Panc1 (cell line): ENCODE measurements at regions not wholly inside any gene's neighbourhood (a gene's known extent, or its start where the extent isn't known, plus 50 kb on each side); places are given as distances from the start of the nearest gene placed in this dataset.

Source experiments
- ATAC-seq: fragments of 200-7000 bp; cut with Tn5 transposase; 2 replicates; pipeline ENCODE4 v1.9.1; 2020; ENCODE audit warnings: mild to moderate bottlenecking, moderate library complexity
- BruUV-seq: library from RNA; stranded (reverse); fragments of 400-500 nt; replicated peaks from 2 replicates; lab custom pipeline; 2021; lab: Mats Ljungman, UMichigan
- CTCF ChIA-PET: fragments of 300-600 bp; sonication (Branson Sonifier 250); formaldehyde crosslinking; loops from one replicate; lab custom pipeline; 2022; ENCODE audit warnings: antibody characterized with exemption; lab: Charles Lee
- POLR2A ChIA-PET: fragments of 300-600 bp; sonication (Branson Sonifier 250); formaldehyde crosslinking; loops from one replicate; lab custom pipeline; 2022; ENCODE audit warnings: antibody characterized with exemption; lab: Charles Lee
- DNase-seq: peaks from one replicate; pipeline ENCODE4 v3.0.0-alpha.2; 2010; ENCODE audit warnings: low read depth, low spot score
- H3K27ac ChIP-seq: 2 replicates; pipeline ENCODE4 v1.5.1; 2011; ENCODE audit warnings: mild to moderate bottlenecking, low read length, inconsistent platforms
- H3K27me3 ChIP-seq: fragments of 200-500 bp; sonication (Bioruptor generic); 2 replicates; pipeline ENCODE4 v1.6.0; 2014; ENCODE audit warnings: low read length, inconsistent platforms; ENCODE audit not compliant: control insufficient read depth, insufficient read depth
- H3K36me3 ChIP-seq: fragments of 200-500 bp; sonication (Bioruptor generic); 2 replicates; pipeline ENCODE4 v1.5.1; 2014; ENCODE audit warnings: inconsistent platforms, mild to moderate bottlenecking, low read length, moderate library complexity; ENCODE audit not compliant: control insufficient read depth, insufficient read depth
- H3K4me1 ChIP-seq: 2 replicates; pipeline ENCODE4 v1.5.1; 2011; ENCODE audit warnings: inconsistent platforms, mild to moderate bottlenecking, low read length, moderate library complexity; ENCODE audit not compliant: control insufficient read depth, insufficient read depth
- H3K4me3 ChIP-seq, 2 experiments: 2 replicates each; pipeline ENCODE4 v1.5.1; 2011 to 2012; ENCODE audit warnings: low read depth in 2 of 2, low read length in 2 of 2, mild to moderate bottlenecking in 2 of 2, inconsistent platforms in 1 of 2, moderate library complexity in 1 of 2
- H3K9me3 ChIP-seq: fragments of 200-500 bp; sonication (Bioruptor generic); 2 replicates; pipeline ENCODE4 v1.5.1; 2014; ENCODE audit warnings: low read depth, mild to moderate bottlenecking, inconsistent platforms, low read length, moderate library complexity; ENCODE audit not compliant: control insufficient read depth, insufficient read depth
- POLR2AphosphoS5 ChIP-seq: IDR thresholded peaks from 2 replicates; pipeline ENCODE4 v1.6.1; 2012; ENCODE audit warnings: mild to moderate bottlenecking, low read depth, low read length, moderate library complexity
- SIN3A ChIP-seq: IDR thresholded peaks from 2 replicates; pipeline ENCODE4 v1.6.1; 2012; ENCODE audit warnings: low read depth, mild to moderate bottlenecking, low read length, moderate library complexity, borderline replicate concordance; ENCODE audit not compliant: insufficient read depth
- TCF7L2 ChIP-seq: IDR thresholded peaks from 2 replicates; pipeline ENCODE4 v1.6.1; 2011; ENCODE audit warnings: mild to moderate bottlenecking, low read depth, low read length, inconsistent platforms
- in situ Hi-C: cut with HindIII; loops from 2 replicates; pipeline ENCODE4 v1.10.0; 2016; ENCODE audit warnings: low sequenced_read_pairs, low pct_unique_long_range_greater_than_20kb
- intact Hi-C: fragments of 100-400 bp; cut with micrococcal nuclease; formaldehyde crosslinking; loops from one replicate; pipeline ENCODE4 v1.10.0; 2022; ENCODE audit not compliant: unreplicated experiment
- TF ChIP-seq, protein P1 (sequence below): fragments of 450-650 bp; IDR thresholded peaks from 2 replicates; pipeline ENCODE4 v1.5.1; 2017; ENCODE audit warnings: mild to moderate bottlenecking
- TF ChIP-seq, protein P2 (sequence below), 2 experiments: IDR thresholded peaks; 2 replicates each; pipeline ENCODE4 v1.6.1; 2011 to 2012; ENCODE audit warnings: low read depth in 2 of 2, control low read depth in 1 of 2, low read length in 1 of 2, mild to moderate bottlenecking in 1 of 2, moderate library complexity in 1 of 2; ENCODE audit not compliant: insufficient read depth in 1 of 2

DNA sequence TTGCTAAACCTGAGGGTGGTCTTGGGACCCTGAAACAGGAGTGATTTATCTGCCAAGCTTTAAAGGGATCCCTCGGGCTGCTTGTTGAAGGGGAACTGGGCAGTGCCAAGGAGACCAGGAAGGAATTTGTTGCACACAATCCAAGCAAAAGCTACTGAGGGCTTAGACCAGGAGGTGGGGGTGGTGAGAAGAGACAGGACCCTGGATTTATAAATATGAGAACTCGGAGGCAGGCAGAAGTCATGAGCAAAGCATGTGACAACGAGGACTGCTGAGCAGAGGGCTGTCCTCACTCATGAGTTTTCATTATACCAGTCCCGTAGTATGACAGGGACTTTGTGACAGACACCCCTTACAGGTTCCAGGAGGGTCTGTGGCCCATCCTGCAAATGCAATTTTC is 237.3 kb downstream of the DRD1 start:
- ATAC-seq (no peak), DNase-seq (no peak)
- intact Hi-C loops, result no loop called here
- no TSS peak for BruUV-seq
- POLR2A ChIA-PET, result no interaction called here
- no peak overlapping the region for H3K4me3 ChIP-seq
- no peaks in the 10 kb centered on the region for H3K27me3 ChIP-seq
- CTCF ChIA-PET, result no interaction called here
- no peak overlapping the region for H3K27ac ChIP-seq
- TF ChIP-seq, protein P1, sequence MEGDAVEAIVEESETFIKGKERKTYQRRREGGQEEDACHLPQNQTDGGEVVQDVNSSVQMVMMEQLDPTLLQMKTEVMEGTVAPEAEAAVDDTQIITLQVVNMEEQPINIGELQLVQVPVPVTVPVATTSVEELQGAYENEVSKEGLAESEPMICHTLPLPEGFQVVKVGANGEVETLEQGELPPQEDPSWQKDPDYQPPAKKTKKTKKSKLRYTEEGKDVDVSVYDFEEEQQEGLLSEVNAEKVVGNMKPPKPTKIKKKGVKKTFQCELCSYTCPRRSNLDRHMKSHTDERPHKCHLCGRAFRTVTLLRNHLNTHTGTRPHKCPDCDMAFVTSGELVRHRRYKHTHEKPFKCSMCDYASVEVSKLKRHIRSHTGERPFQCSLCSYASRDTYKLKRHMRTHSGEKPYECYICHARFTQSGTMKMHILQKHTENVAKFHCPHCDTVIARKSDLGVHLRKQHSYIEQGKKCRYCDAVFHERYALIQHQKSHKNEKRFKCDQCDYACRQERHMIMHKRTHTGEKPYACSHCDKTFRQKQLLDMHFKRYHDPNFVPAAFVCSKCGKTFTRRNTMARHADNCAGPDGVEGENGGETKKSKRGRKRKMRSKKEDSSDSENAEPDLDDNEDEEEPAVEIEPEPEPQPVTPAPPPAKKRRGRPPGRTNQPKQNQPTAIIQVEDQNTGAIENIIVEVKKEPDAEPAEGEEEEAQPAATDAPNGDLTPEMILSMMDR, result no peak
- TF ChIP-seq, protein P2, sequence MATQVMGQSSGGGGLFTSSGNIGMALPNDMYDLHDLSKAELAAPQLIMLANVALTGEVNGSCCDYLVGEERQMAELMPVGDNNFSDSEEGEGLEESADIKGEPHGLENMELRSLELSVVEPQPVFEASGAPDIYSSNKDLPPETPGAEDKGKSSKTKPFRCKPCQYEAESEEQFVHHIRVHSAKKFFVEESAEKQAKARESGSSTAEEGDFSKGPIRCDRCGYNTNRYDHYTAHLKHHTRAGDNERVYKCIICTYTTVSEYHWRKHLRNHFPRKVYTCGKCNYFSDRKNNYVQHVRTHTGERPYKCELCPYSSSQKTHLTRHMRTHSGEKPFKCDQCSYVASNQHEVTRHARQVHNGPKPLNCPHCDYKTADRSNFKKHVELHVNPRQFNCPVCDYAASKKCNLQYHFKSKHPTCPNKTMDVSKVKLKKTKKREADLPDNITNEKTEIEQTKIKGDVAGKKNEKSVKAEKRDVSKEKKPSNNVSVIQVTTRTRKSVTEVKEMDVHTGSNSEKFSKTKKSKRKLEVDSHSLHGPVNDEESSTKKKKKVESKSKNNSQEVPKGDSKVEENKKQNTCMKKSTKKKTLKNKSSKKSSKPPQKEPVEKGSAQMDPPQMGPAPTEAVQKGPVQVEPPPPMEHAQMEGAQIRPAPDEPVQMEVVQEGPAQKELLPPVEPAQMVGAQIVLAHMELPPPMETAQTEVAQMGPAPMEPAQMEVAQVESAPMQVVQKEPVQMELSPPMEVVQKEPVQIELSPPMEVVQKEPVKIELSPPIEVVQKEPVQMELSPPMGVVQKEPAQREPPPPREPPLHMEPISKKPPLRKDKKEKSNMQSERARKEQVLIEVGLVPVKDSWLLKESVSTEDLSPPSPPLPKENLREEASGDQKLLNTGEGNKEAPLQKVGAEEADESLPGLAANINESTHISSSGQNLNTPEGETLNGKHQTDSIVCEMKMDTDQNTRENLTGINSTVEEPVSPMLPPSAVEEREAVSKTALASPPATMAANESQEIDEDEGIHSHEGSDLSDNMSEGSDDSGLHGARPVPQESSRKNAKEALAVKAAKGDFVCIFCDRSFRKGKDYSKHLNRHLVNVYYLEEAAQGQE (IDR thresholded peaks at IDR 0.05; ENCODE audit: insufficient read depth in 1 of 2, low read depth in 2 of 2, low read length in 1 of 2), result no peak
- TF ChIP-seq TCF7L2 (no peak), POLR2AphosphoS5 (no peak), SIN3A (no peak)
- H3K9me3 ChIP-seq, result no peaks in the 10 kb centered on the region
- H3K36me3 ChIP-seq, result no peaks in the 10 kb centered on the region
- in situ Hi-C loops, result no loop called here
- H3K4me1 ChIP-seq, result no peaks in the 10 kb centered on the region

DNA sequence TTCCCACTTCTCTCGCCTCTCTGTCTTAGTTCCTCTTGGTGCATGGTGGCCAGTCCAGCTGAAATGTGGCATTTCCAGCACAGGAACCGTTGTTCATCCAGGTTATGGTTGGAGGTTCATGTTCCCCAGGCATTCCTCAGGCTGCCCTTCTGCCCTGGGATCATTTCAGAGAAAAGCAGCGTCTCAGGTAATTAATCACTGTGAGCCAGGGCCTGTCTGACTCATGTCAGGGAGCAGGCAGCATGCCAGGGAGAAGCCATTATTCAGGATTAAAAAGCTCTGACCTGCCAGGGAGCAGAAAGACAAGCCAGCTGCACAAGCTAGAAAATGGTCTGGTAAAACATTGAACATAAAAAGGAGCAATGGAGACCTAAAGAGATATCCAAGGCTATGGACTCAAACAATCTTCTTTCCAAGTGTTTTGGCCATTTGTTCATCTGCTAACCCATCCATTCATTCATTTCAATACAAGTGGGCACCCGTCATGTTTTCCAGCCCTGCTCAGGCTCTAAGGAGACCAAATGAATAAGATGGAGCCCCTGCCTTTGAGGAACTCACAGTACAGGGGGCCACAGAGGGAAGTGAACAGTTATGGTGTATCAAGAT is 241.4 kb downstream of the DRD1 start:
- H3K36me3 ChIP-seq, result no peaks in the 10 kb centered on the region
- DNase-seq (no peak), ATAC-seq (peak; percentile 45; the same call in 1 of the 2 replicates)
- no TSS peak for BruUV-seq
- H3K9me3 ChIP-seq, result no peaks in the 10 kb centered on the region
- no peak overlapping the region for H3K27ac ChIP-seq
- ChIA-PET POLR2A (no interaction called here), CTCF (no interaction called here)
- H3K4me1 ChIP-seq, result no peaks in the 10 kb centered on the region
- in situ Hi-C loops (no loop called here), intact Hi-C loops (no loop called here)
- H3K4me3 ChIP-seq, result no peak overlapping the region
- no peaks in the 10 kb centered on the region for H3K27me3 ChIP-seq
- TF ChIP-seq, protein P2 (IDR thresholded peaks at IDR 0.05; ENCODE audit: insufficient read depth in 1 of 2, low read depth in 2 of 2, low read length in 1 of 2), result no peak
- TF ChIP-seq, protein P1, result no peak
- TF ChIP-seq TCF7L2 (no peak), SIN3A (no peak), POLR2AphosphoS5 (no peak)
